Activated CD4-positive, alpha-beta T cell treated with anti-CD3 and anti-CD28 coated beads, Interleukin-2, amount 10 ng/mL, durations not matched to agents 24 days and 14 days (primary cell): ENCODE measurements at regions not wholly inside any gene's neighbourhood (a gene's known extent, or its start where the extent isn't known, plus 50 kb on each side); places are given as distances from the start of the nearest gene placed in this dataset.
"Not testable (repeated sequence)": the region's sequence is repeated elsewhere in the genome, so short reads cannot be mapped to it uniquely, and the experiment has no call there.

Experiments used
- DNase-seq: peaks from one replicate; pipeline ENCODE4 v3.0.0; 2022
- H3K27ac Mint-ChIP-seq: one replicate; pipeline ENCODE4 v1.8.0; 2022; ENCODE audit warnings: mild to moderate bottlenecking, mixed read lengths
- H3K27me3 Mint-ChIP-seq: one replicate; pipeline ENCODE4 v1.8.0; 2022; ENCODE audit warnings: mixed read lengths
- H3K36me3 Mint-ChIP-seq: one replicate; pipeline ENCODE4 v1.8.0; 2022; ENCODE audit warnings: low read depth, mild to moderate bottlenecking, mixed read lengths
- H3K4me1 Mint-ChIP-seq: one replicate; pipeline ENCODE4 v1.8.0; 2021; ENCODE audit warnings: mixed read lengths
- H3K4me3 Mint-ChIP-seq: one replicate; pipeline ENCODE4 v1.8.0; 2022; ENCODE audit warnings: mild to moderate bottlenecking, moderate library complexity, mixed read lengths
- H3K9me3 Mint-ChIP-seq: one replicate; pipeline ENCODE4 v1.8.0; 2021; ENCODE audit warnings: mixed read lengths
- intact Hi-C: fragments of 100-400 bp; cut with micrococcal nuclease; formaldehyde crosslinking; loops from one replicate; pipeline ENCODE4 v1.15.1; 2023

DNA sequence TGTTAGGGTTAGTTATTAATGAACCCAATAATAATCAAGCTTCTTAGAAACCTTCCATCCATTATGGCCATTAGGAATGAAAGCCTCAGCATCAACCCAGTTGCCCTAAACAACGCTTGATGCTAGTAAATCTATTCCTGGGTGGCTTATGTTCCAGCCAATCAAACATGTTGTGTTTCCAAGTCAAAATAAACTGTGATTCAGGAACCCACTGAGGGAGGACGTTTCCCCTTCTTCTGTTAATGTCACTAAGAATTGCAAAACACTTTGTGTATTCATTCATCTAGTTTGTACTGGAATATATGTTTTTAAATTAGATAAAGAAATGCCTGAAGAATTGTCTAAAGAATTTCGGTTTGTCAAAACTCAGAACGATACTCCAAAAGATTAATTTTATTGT lies 142.5 kb upstream of the MSX2 start:
- DNase-seq, result no peak
- Mint-ChIP-seq H3K4me3 (no peak overlapping the region), H3K36me3 (no peaks in the 10 kb centered on the region), H3K27ac (no peak overlapping the region), H3K9me3 (peaks cover 10% of the 10 kb centered on the region), H3K27me3 (no peaks in the 10 kb centered on the region), H3K4me1 (no peaks in the 10 kb centered on the region)
- intact Hi-C loops, result no loop called here

DNA sequence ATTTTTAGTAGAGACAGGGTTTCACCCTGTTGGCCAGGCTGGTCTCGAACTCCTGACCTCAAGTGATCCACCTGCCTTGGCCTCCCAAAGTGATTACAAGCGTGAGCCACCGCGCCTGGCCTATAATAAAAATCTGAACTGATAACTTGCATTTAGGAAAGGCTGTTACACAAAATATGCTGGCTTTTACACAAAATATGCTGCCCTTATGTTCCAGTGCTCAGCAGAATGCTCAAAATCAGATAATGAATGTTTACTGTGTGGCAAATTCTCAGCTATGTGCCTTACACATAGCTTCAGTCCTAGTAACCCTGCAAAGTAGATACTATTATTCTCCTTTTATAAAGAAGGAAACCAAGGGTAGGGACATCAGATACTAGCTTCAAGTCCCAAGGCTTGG lies 141.3 kb upstream of the MSX2 start:
- Mint-ChIP-seq H3K4me1 (no peaks in the 10 kb centered on the region), H3K27ac (no peak overlapping the region), H3K4me3 (no peak overlapping the region), H3K36me3 (no peaks in the 10 kb centered on the region), H3K27me3 (no peaks in the 10 kb centered on the region), H3K9me3 (peaks cover 10% of the 10 kb centered on the region)
- intact Hi-C loops, result no loop called here
- DNase-seq, result no peak

DNA sequence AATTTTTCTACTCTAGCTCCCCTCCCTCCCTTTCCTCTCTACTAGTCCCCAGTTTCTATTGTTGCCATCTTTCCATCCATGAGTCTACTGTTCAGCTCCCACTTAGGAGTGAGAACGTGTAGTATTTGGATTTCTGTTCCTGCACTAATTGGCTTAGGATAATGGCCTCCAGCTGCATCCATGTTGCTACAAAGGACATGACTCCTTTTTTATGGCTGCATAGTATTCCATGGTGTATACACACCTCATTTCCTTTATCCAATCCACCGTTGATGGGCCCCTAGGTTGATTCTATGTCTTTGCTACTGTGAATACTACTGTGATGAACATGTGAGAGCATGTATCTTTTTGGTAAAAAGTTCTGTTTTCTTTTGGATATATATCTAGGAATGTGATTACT lies 138.9 kb upstream of the MSX2 start:
- Mint-ChIP-seq H3K4me3 (no peak overlapping the region), H3K36me3 (no peaks in the 10 kb centered on the region), H3K4me1 (no peaks in the 10 kb centered on the region), H3K27me3 (no peaks in the 10 kb centered on the region), H3K9me3 (peaks cover 10% of the 10 kb centered on the region), H3K27ac (no peak overlapping the region)
- intact Hi-C loops, result no loop called here
- no peak for DNase-seq

DNA sequence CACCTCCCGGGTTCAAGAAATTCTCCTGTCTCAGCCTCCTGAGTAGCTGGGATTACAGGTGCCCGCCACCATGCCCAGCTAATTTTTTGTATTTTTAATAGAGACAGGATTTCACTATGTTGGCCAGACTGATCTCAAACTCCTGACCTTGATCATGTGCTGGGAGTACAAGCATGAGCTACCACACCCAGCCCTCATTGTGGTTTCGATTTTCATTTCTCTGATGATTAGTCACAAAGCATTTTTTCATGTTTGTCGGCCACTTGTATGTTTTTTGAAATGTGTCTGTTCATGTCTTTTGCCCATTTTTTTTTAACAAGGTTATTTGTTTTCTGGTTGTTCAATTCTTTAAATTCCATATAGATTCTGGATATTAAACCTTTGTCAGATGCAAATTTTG lies 138.2 kb upstream of the MSX2 start:
- peaks cover 10% of the 10 kb centered on the region for H3K9me3 Mint-ChIP-seq
- H3K27ac Mint-ChIP-seq, intact Hi-C loops, H3K4me3 Mint-ChIP-seq, H3K4me1 Mint-ChIP-seq, H3K36me3 Mint-ChIP-seq, DNase-seq, H3K27me3 Mint-ChIP-seq: not testable (repeated sequence)

DNA sequence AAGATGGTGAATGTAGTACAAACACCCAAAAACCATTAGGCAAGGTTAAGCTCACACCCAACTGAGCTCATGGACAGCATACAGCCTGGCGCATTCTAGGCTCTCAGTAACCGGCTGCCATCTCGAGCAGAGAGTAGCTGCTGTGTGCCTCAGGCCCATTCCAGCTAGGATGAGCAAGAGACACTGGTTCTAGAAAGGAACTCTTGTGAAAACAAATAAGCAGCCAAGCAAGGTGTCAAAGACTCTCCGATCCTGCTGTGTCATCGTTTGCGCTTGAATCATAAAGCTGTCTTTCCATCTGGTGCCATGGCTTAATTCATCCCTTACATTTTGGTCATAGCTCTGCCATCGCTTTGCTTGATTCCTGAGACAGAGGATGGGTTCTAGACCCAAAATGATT lies 135.4 kb upstream of the MSX2 start:
- no peak overlapping the region for H3K27ac Mint-ChIP-seq
- DNase-seq, result no peak
- H3K36me3 Mint-ChIP-seq, result no peaks in the 10 kb centered on the region
- H3K4me3 Mint-ChIP-seq, result no peak overlapping the region
- H3K9me3 Mint-ChIP-seq, result peaks cover 10% of the 10 kb centered on the region
- no peaks in the 10 kb centered on the region for H3K4me1 Mint-ChIP-seq
- no peaks in the 10 kb centered on the region for H3K27me3 Mint-ChIP-seq
- intact Hi-C loops, result no loop called here

DNA sequence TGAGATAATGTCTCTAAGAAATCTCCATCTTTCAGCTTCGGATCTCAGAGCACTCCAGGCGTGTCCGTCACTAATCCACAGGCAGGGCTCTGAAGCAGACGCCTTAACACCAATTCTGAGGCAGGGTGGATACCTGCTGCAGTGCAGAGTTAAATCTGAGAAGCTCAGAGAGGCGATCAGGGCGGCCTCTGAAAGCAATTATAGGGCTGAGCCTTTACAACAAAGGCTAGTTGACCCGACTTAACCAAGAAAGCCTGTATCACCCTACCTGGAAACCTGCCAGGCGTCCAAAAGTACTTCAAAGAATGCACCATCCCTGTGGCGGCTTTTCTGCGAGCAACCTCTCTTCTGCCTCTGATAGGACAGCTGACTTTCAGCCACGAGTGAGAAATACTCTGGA lies 134.8 kb upstream of the MSX2 start:
- Mint-ChIP-seq H3K4me3 (no peak overlapping the region), H3K4me1 (no peaks in the 10 kb centered on the region), H3K27ac (no peak overlapping the region), H3K36me3 (no peaks in the 10 kb centered on the region), H3K9me3 (peaks cover 10% of the 10 kb centered on the region), H3K27me3 (no peaks in the 10 kb centered on the region)
- DNase-seq, result no peak
- intact Hi-C loops, result no loop called here

DNA sequence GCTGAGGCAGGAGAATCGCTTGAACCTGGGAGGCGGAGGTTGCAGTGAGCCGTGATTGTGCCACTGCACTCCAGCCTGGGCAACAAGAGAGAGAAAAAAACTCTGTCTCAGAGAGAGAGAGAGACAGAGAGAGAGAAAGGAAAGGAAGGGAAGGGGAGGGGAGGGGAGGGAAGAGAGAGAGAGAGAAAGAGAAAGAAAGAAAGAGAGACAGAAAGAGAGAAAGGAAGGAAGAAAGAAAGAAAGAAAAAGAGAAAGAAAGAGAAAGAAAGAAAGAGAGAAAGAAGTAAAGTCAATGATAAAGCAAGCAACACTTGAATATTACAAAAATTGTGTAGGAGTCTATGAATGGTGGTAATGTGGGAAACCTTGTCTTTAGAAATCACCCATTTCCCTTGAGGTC lies 133.6 kb upstream of the MSX2 start:
- intact Hi-C loops, result no loop called here
- no peaks in the 10 kb centered on the region for H3K36me3 Mint-ChIP-seq
- H3K9me3 Mint-ChIP-seq, result peaks cover 6% of the 10 kb centered on the region
- H3K4me1 Mint-ChIP-seq, result no peaks in the 10 kb centered on the region
- DNase-seq, result no peak
- no peak overlapping the region for H3K27ac Mint-ChIP-seq
- no peak overlapping the region for H3K4me3 Mint-ChIP-seq
- no peaks in the 10 kb centered on the region for H3K27me3 Mint-ChIP-seq

DNA sequence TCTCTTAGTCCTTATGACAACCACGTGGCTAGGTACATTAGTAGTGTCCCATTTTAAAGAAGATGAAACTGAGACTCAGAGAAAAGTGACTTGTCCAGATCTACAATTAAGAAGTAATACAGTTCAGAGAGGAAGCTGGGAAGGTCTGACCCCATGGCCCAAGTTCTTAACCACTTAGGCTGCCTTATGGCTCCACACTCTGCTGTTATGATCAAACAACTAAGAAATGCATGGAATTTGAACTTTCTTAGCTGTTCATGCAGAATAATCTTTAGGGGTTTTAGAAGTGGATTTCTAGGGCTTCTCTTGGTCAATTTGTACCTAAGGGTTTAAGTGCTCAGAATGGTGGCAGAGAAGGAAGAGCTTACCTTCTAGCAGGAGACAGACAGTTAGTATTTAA lies 128.0 kb upstream of the MSX2 start:
- Mint-ChIP-seq H3K4me1 (no peaks in the 10 kb centered on the region), H3K9me3 (no peaks in the 10 kb centered on the region), H3K27ac (no peak overlapping the region), H3K36me3 (no peaks in the 10 kb centered on the region), H3K27me3 (peaks cover 3% of the 10 kb centered on the region), H3K4me3 (no peak overlapping the region)
- intact Hi-C loops, result no loop called here
- DNase-seq, result no peak

DNA sequence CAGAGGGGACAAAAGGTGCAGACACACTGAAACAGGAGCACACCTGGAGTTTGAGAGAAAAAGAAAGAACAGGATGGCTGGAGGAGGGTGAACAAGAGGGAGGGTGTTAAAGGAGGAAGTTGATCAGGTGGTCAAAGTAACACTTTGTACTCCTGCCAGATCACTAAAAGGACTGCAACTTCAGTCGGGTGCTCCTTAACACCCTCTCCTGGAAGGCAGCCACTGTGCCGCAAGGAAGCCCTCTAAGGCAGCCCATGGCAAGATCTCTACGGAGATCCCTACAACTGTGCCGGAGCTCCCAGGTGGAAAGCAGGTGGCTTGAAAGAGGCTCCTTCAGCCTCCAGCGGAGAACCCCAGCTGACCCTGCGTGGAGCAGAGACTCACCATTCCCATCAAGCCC lies 124.4 kb upstream of the MSX2 start:
- peaks cover 3% of the 10 kb centered on the region for H3K27me3 Mint-ChIP-seq
- no peaks in the 10 kb centered on the region for H3K4me1 Mint-ChIP-seq
- H3K27ac Mint-ChIP-seq, result no peak overlapping the region
- H3K36me3 Mint-ChIP-seq, result no peaks in the 10 kb centered on the region
- H3K9me3 Mint-ChIP-seq, result no peaks in the 10 kb centered on the region
- intact Hi-C loops, result no loop called here
- H3K4me3 Mint-ChIP-seq, result no peak overlapping the region
- DNase-seq, result no peak

DNA sequence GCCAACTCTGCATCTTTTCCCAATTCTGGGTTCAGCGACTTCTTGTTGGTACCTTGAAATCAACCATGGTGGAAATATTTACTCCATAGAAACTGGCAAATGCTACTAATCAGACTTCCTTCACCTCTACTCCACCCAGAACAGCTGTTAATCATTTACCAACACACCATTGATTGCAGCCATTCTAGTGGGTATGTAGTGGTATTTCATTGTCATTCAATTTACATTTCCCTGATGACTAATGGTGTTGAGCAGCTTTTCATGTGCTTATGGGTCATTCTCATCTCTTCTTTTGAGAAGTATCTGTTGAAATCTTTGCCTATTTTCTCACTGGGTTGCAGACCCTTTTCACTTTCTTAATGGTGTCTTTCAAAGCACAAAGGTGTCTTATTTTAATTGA lies 122.4 kb upstream of the MSX2 start:
- DNase-seq, result no peak
- Mint-ChIP-seq H3K36me3 (no peaks in the 10 kb centered on the region), H3K27ac (no peak overlapping the region), H3K4me3 (no peak overlapping the region), H3K9me3 (no peaks in the 10 kb centered on the region), H3K4me1 (no peaks in the 10 kb centered on the region), H3K27me3 (peaks cover 3% of the 10 kb centered on the region)
- intact Hi-C loops, result no loop called here

DNA sequence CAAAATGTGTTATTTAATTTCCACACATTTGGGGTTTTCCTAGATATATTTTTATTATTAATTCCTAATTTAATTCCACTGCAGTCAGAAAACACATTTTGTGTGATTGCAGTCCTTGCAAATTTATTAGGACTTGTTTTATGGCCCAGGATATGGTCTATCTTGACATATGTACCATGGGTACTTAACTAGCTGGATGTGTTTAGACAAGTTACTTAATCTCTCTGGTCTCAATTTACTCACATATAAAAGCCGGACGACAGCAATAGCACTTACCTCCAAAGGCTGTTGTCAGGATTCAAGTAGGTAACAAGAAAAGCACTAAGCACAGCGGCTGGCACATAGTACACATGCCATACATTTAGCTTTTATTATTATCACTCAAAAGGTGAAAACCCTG lies 118.2 kb upstream of the MSX2 start:
- Mint-ChIP-seq H3K27ac (no peak overlapping the region), H3K9me3 (no peaks in the 10 kb centered on the region), H3K4me1 (no peaks in the 10 kb centered on the region), H3K36me3 (no peaks in the 10 kb centered on the region), H3K27me3 (no peaks in the 10 kb centered on the region), H3K4me3 (no peak overlapping the region)
- no peak for DNase-seq
- intact Hi-C loops, result no loop called here

DNA sequence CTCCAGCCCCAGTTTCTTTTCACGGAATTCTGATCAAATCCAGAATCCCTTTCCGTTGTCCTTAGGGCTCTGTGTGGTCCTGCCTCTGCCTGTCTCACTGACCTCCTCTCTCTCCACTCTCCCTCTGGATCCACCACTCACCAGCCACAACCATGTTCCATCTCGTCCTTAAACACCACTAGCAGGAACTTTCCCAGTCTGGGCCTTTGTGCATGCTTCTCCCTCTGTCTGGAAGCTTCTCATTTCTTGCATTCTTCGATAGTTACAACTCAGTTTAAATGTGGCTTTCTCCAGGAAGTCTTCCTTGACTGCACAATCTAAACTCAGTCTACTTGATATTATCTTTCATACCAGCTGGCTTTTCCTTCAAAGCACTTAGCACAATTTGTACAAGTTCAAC lies 117.7 kb upstream of the MSX2 start:
- no peaks in the 10 kb centered on the region for H3K4me1 Mint-ChIP-seq

DNA sequence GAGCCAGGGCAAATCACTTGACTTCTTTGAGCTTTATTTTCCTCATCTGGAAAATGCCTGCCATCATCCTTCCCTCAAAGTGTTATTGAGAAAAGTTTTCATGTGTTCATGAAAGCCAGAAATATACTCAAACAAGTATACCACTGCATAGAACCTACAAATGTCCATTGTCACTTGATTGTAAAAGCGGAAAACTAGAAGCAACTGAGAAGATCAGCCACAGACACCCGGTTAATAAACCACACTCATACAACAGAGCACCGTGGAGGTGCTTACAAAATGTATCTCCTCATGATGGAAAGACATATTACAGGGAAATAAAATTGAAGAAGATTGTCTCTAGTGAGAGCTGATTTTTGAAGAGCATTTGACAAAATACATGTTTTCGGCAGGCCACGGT lies 117.2 kb upstream of the MSX2 start:
- no peak overlapping the region for H3K4me3 Mint-ChIP-seq
- no peaks in the 10 kb centered on the region for H3K27me3 Mint-ChIP-seq

More for the DNA sequence above, 117.7 kb upstream of the MSX2 start:
- H3K9me3 Mint-ChIP-seq, result no peaks in the 10 kb centered on the region
- intact Hi-C loops, result no loop called here
- no peak overlapping the region for H3K4me3 Mint-ChIP-seq
- no peaks in the 10 kb centered on the region for H3K27me3 Mint-ChIP-seq
- H3K36me3 Mint-ChIP-seq, result no peaks in the 10 kb centered on the region
- DNase-seq, result no peak
- no peak overlapping the region for H3K27ac Mint-ChIP-seq

DNA sequence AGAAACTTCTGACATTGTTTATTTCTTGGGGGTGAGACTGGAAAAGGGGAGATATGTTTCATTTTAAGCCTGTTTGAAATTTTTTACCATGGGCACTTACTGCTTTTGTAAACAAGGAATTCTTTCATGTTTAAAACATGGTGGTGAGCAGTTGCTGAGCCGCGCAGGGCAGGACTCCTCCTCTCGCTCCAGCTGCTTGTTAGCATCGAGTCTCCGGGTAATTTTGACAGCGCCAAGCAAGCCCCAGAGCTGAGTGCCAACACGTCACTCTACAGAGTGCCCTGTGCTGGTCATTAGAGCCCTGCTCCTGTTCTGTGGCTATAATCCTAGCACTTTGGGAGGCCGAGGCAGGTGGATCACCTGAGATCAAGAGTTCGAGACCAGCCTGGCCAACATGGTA lies 116.5 kb upstream of the MSX2 start:
- Mint-ChIP-seq H3K27ac (no peak overlapping the region), H3K36me3 (no peaks in the 10 kb centered on the region), H3K4me3 (no peak overlapping the region), H3K9me3 (no peaks in the 10 kb centered on the region), H3K27me3 (no peaks in the 10 kb centered on the region), H3K4me1 (no peaks in the 10 kb centered on the region)
- intact Hi-C loops, result no loop called here
- DNase-seq, result no peak

More for the DNA sequence above, 117.2 kb upstream of the MSX2 start:
- H3K4me1 Mint-ChIP-seq, result no peaks in the 10 kb centered on the region
- H3K27ac Mint-ChIP-seq, result no peak overlapping the region
- DNase-seq, result no peak
- intact Hi-C loops, result no loop called here
- no peaks in the 10 kb centered on the region for H3K36me3 Mint-ChIP-seq
- no peaks in the 10 kb centered on the region for H3K9me3 Mint-ChIP-seq

DNA sequence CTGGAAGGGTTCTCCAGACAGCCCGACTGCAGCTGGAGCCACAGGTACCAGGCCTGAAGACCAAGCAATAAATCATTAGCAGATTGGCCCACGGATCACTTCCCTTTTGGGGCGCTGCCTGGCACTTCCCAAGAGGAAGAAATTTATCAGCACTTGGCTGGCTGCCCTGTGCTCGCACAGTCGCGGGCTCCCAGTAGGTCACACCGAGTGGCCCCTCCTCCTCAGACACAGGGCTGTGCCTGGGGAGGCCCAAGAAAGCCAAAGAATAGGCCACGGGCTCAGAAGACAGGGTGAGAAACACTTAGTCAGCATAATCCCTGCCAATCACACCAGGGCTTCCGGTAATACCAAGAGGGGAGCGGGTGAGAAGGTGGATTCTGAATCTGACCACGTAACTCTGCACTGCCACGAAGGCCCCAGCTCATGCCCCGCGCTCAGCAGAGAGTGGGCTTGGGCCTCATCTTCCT lies 115.7 kb upstream of the MSX2 start:
- H3K27me3 Mint-ChIP-seq, result no peaks in the 10 kb centered on the region
- no peaks in the 10 kb centered on the region for H3K36me3 Mint-ChIP-seq
- no peaks in the 10 kb centered on the region for H3K4me1 Mint-ChIP-seq
- no peak overlapping the region for H3K4me3 Mint-ChIP-seq
- intact Hi-C loops, result no loop called here
- no peaks in the 10 kb centered on the region for H3K9me3 Mint-ChIP-seq
- no peak for DNase-seq
- H3K27ac Mint-ChIP-seq, result no peak overlapping the region
